ENCODE measurements at regions not wholly inside any gene's neighbourhood (a gene's known extent, or its start where the extent isn't known, plus 50 kb on each side); places are given as distances from the start of the nearest gene placed in this dataset.

- Histone ChIP-seq H2AK9ac (replicated peaks; ENCODE audit: low read depth, low read length, poor library complexity) (peak overlapping the region; percentile 39), H4K8ac (ENCODE audit: low read depth in 2 of 2, low read length in 2 of 2) (peak overlapping the region in 1 of 2 experiments; percentile 90; a peak in 3 of 4 replicates), H3K4me1 (ENCODE audit: control insufficient read depth, insufficient read depth, low read length) (peaks cover 10% of the 10 kb centered on the region), H3K9me1 (ENCODE audit: insufficient read depth, low read length) (no peaks in the 10 kb centered on the region; the same call in 1 of the 2 replicates), H3K9ac (ENCODE audit: low read depth, low read length) (peak overlapping the region; percentile 49; the same call in 1 of the 2 replicates), H3K9me3 (ENCODE audit: control insufficient read depth, insufficient read depth, low read length) (no peaks in the 10 kb centered on the region), H4K91ac (ENCODE audit: insufficient read depth, low read depth, low read length) (peak overlapping the region; percentile 60; the same call in 1 of the 2 replicates), H2BK5ac (ENCODE audit: low read depth, low read length, poor library complexity, severe bottlenecking) (peak overlapping the region; percentile 60), H3K79me1 (ENCODE audit: low read depth in 1 of 2, low read length in 2 of 2) (no peaks in the 10 kb centered on the region), H3K4me3 (ENCODE audit: insufficient read depth, low read depth, low read length) (peak overlapping the region; percentile 16; the same call in 1 of the 2 replicates), H3K4ac (ENCODE audit: low read depth, low read length) (peak overlapping the region; percentile 80), H3K14ac (replicated peaks; ENCODE audit: low read depth, low read length) (peak overlapping the region; percentile 81), H2AFZ (replicated peaks; ENCODE audit: low read length, poor library complexity) (peak overlapping the region; percentile 93), H4K20me1 (ENCODE audit: insufficient read depth, low read length) (no peaks in the 10 kb centered on the region), H3K27me3 (ENCODE audit: control insufficient read depth, insufficient read depth, low read length) (no peaks in the 10 kb centered on the region), H3K18ac (ENCODE audit: low read depth, low read length) (peak overlapping the region; percentile 72), H3K27ac (ENCODE audit: insufficient read depth, low read length) (peak overlapping the region; percentile 60), H3K4me2 (ENCODE audit: low read depth, low read length) (peak overlapping the region; percentile 86), H2BK20ac (ENCODE audit: low read depth, low read length) (peak overlapping the region; percentile 86), H2AK5ac (ENCODE audit: low read depth, low read length) (peak overlapping the region; percentile 25; the same call in 1 of the 2 replicates), H2BK15ac (ENCODE audit: low read depth, low read length) (peak overlapping the region; percentile 77; the same call in 2 of the 3 replicates), H3K36me3 (ENCODE audit: control insufficient read depth, insufficient read depth, low read length) (no peaks in the 10 kb centered on the region), H4K5ac (ENCODE audit: low read depth, low read length) (peak overlapping the region; percentile 72), H2BK120ac (ENCODE audit: low read depth, low read length) (peak overlapping the region; percentile 92), H3K56ac (ENCODE audit: extremely low read depth, insufficient read depth, low read length) (no peak overlapping the region), H3K23ac (ENCODE audit: low read depth, low read length) (peak overlapping the region; percentile 81; the same call in 1 of the 2 replicates)
- 31% methylated on average over 10 of the region's 17 CpGs; no CpG with 5 or more reads in 1 of the 2 experiments for WGBS, 2 experiments (ENCODE audit: extremely low coverage in 2 of 2, insufficient read length in 1 of 2)
- in situ Hi-C loops (cut with MboI; ENCODE audit: low sequenced_read_pairs): no loop called here
- no peak for ATAC-seq (ENCODE audit: low read depth)
- peak; percentile 89 for DNase-seq
- POLR2A ChIA-PET (ENCODE audit: unreplicated experiment): no interaction called here
- intact Hi-C loops (cut with micrococcal nuclease): no loop called here
- CTCF ChIA-PET: no interaction called here
- dilution Hi-C loops (cut with HindIII; ENCODE audit: low sequenced_read_pairs, unreplicated experiment): no loop called here
- no TSS peak for BruUV-seq (replicated peaks)
- TF ChIP-seq CEBPB (IDR thresholded peaks at IDR 0.05; ENCODE audit: low read depth, low read length) (peak; percentile 69), RCOR1 (IDR thresholded peaks at IDR 0.05; ENCODE audit: insufficient replicate concordance, low read length) (no peak), CTCF (conservative IDR thresholded peaks at IDR 0.05; ENCODE audit: low read depth, low read length) (no peak), FOS (IDR thresholded peaks at IDR 0.05; ENCODE audit: low read depth, low read length) (peak; percentile 60), USF2 (IDR thresholded peaks at IDR 0.05; ENCODE audit: low read depth, low read length) (no peak), MXI1 (IDR thresholded peaks at IDR 0.05; ENCODE audit: borderline replicate concordance, low read depth, low read length) (no peak), RFX5 (IDR thresholded peaks at IDR 0.05; ENCODE audit: low read depth, low read length) (no peak), POLR2A (IDR thresholded peaks at IDR 0.05; ENCODE audit: low read depth, low read length) (no peak), MAFK (IDR thresholded peaks at IDR 0.05; ENCODE audit: low read depth, low read length) (no peak), SMC3 (IDR thresholded peaks at IDR 0.05; ENCODE audit: low read depth, low read length) (no peak), MAZ (IDR thresholded peaks at IDR 0.05; ENCODE audit: borderline replicate concordance, low read depth, low read length) (no peak), CHD1 (IDR thresholded peaks at IDR 0.05; ENCODE audit: low read depth, low read length) (no peak), BHLHE40 (IDR thresholded peaks at IDR 0.05; ENCODE audit: low read depth, low read length) (0 out of 2 replicates have a peak, but pooled peaks have one; percentile 6), ELK1 (IDR thresholded peaks at IDR 0.05; ENCODE audit: borderline replicate concordance, low read depth, low read length) (no peak), RAD21 (IDR thresholded peaks at IDR 0.05; ENCODE audit: low read length) (no peak; the same call in 1 of the 2 replicates)
Measured at GRCh38 chr12:124713436-124714082, 146.1 kb upstream of the NCOR2 start.

Data from IMR-90 (cell line).